ENCODE measurements at regions not wholly inside any gene's neighbourhood (a gene's known extent, or its start where the extent isn't known, plus 50 kb on each side); places are given as distances from the start of the nearest gene placed in this dataset.

DNA sequence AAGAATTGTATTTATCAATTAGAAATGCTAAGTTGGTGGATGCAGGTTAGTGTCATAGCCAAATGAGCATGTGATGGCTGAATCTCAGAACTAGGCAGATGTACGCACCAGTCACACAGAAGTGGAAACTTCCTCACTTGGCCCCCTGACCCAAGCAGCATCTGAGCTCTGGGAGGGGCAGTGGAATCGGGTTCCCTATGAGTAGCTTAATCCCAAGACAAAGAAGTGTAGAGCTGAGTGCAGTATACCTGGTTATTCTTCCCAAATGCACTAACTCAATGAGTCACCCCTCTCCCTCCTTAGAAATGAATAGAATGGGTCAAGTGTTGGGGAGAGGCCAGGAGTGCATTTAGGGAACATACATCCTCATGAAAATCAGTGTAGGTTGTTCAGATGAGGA is 224.6 kb downstream of the FAT3 start:
- no peak for TF ChIP-seq POLR2A (IDR thresholded peaks at IDR 0.05)
- TF ChIP-seq, protein P1, sequence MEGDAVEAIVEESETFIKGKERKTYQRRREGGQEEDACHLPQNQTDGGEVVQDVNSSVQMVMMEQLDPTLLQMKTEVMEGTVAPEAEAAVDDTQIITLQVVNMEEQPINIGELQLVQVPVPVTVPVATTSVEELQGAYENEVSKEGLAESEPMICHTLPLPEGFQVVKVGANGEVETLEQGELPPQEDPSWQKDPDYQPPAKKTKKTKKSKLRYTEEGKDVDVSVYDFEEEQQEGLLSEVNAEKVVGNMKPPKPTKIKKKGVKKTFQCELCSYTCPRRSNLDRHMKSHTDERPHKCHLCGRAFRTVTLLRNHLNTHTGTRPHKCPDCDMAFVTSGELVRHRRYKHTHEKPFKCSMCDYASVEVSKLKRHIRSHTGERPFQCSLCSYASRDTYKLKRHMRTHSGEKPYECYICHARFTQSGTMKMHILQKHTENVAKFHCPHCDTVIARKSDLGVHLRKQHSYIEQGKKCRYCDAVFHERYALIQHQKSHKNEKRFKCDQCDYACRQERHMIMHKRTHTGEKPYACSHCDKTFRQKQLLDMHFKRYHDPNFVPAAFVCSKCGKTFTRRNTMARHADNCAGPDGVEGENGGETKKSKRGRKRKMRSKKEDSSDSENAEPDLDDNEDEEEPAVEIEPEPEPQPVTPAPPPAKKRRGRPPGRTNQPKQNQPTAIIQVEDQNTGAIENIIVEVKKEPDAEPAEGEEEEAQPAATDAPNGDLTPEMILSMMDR (IDR thresholded peaks at IDR 0.05) = no peak
